Astrocyte of the hippocampus (primary cell): ENCODE measurements at regions not wholly inside any gene's neighbourhood (a gene's known extent, or its start where the extent isn't known, plus 50 kb on each side); places are given as distances from the start of the nearest gene placed in this dataset.

Experiments
- DNase-seq: peaks from one replicate; pipeline ENCODE4 v3.0.0; 2011; ENCODE audit warnings: low read depth, low spot score

DNA sequence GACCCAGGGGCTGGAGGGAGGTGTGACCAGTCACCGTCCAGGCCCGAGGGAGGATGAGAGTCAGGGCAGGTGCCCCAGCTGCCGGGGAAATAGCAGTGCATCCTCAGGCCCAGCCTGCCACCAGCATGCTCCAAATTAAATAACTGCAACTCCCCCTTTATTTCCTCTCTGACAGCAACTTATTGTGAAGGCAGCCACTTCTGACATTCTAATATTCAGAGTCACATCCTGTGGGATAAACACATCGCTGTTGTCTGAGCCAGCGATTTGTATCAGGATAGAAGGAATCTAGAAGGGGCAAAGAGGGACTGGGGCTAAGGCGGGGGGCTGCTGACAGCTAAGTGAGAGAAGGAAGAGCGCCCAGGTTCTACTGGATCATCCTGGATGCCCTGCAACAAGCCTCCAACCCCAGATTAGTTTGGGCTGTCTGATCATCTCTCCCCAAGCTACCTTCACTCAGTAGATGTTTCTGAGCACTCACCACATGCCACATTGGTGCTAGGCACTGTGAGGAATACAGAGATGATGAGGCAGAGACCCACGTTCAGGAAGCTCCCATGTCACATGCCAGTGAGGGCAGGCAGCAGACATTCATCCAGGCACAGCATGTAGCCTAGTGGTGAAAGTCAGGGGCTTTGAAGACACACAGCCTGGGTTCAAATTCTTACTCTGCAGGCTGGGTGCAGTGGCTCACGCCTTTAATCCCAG is 214.1 kb downstream of the BUD13 start:
- peak; percentile 32 for DNase-seq

- DNase-seq, result no peak
Observed at GRCh38 chr11:116557282-116557681, 215.5 kb downstream of the BUD13 start.

- no peak for DNase-seq
Observed at GRCh38 chr11:116556483-116556882, 216.3 kb downstream of the BUD13 start.

GRCh38 chr11:116553482-116553881 is 219.3 kb downstream of the BUD13 start:
- no peak for DNase-seq

DNA sequence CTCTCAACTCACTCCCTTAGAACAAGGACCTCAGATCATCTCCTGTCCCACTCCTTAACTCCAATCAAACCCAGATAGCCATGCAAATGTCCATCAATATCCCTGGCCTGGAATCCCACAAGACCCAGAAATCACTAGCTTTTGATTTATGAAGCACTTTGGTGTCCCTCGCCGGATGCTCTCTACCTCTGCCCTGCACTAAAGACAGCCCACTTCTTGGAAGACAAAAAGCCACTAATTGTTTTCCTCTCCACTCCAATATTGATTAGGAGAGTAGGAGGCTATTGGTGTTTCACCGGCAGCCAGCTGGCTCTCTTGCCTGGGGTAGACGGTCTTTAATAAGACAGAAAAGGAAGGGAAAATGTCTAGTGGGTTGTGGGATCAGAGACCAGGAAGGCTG is 221.2 kb downstream of the BUD13 start:
- DNase-seq, result no peak

DNA sequence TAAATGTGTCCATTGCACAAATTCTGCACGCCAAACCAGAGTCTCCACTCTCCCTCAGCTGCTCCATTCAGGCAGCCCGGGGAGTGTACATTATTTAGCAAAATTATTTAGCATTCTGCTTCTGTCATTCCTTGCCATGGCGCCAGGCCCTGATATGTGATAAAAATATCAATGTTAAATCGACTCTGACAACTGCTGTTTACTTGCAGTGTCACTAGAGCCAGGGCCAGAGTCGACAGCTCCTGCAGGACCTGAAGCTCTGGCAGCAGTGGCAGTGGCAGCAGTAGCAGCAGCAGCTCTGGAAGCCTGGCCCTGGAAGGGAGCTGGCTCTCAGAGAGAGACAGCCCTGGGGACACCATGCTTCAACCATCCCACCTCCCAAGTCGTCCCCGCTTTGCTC is 224.5 kb downstream of the BUD13 start:
- no peak for DNase-seq

GRCh38 chr11:116547571-116547970 is 225.2 kb downstream of the BUD13 start:
- no peak for DNase-seq

- no peak for DNase-seq
Observed at GRCh38 chr11:116545912-116546311, 226.9 kb downstream of the BUD13 start.

DNA sequence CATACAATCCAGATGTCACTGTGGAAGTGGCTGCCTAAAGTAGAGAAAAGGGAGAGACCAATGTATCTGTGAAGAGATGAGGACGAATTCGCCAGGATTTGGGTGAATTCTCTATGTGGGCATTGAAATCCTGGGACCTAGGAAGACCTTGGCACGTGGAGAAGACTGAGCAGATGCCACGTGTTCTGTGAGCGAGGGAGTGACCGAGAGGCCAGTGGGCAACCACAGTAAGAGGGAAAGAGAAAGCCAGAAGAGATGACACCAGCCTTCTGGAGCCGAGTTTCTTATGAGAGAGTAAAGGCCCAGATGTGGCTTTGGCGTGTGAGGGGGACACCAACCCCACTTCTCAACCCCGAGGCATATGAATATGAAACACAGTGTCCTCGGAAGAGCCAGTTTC is 228.1 kb downstream of the BUD13 start:
- no peak for DNase-seq

DNA sequence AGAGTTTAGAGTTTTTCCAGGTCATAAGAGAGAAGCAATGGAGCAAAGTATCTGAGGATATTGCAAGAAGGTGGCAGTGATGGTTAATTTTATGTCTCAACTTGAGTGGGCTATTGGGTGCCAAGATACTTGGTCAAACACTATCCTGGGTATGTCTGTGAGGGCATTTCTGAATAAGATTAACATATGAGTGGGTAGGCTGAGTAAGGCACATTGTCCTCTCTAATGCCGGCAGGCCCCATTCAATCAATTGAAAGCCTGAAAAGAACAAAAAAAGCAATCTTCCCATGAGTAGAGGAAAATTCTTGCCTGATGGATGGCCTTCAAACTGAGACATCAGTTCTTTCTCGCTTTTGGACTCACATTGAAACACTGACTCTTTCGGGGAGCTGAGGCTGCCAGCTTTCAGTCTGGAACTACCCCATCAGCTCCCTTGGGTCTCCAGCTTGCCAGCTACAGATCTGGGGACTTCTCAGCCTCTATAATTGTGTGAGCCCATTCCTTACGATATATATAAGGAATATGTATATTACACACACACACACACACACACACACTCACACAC is 228.8 kb downstream of the BUD13 start:
- no peak for DNase-seq

GRCh38 chr11:116543099-116543498 is 229.7 kb downstream of the BUD13 start:
- no peak for DNase-seq

DNA sequence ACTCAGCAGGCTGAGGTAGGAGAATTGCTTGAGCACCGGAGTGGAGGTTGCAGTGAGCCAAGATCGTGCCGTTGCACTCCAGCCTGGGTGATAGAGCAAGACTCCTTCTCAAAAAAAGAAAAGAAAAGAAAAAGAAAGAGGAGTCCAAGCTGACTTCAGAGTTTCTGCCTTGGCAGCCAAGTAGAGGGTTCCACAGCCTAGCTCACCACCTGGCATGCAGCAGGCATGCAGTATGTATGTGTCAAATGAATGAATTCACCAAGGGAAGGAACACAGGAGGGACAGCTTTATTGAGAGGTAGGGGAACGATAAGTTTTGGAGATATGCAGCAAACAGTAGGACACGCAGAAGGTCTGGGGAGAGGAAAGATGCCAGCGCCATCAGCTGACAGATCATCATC is 230.4 kb downstream of the BUD13 start:
- DNase-seq, result no peak

DNA sequence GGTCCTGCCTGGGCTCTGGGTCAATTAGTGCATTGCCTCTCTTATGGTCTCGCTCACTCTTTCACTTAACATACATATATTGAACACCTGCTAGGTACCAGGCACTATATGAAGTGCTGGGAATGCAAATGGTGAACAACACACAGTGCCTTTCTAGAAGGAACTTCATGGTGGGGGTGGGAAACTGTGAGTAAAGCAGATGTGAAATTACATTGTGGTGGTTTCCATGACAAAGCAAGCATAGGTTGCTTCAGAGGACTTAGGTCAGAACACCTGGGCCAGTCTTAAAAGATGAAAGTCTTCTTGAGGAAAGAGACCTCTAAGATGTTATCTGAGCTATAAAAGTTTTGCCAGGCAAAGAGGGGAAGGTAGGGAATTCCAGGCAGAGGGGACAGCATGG is 231.3 kb downstream of the BUD13 start:
- no peak for DNase-seq

GRCh38 chr11:116540645-116541304 is 232.0 kb downstream of the BUD13 start:
- no peak for DNase-seq

DNA sequence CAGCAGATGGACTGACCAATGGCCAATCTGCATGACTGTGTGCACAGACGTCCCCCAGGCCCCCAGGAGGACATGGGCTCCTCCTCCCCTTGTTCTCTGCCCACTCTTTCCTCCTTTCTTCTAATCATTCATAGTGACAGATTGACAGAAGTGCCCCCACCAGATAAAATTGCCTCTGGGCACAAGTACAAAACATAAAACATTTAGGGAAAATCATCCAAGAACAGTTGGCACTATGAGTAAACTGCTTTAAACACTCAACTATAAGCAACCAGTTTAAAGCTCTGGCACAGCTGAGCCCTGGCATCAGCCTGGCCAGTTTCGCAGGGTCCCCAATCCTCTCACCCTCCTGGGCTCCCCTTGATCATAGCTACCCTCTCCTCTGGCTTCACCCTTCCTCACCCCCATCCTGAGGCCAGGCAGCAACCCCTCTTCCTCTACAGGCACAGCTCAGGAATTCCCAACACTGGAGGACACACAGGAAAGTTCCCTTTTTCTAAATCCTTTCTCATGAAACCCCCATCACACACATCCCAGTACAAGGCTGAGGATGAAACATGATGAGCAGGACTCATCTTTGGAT is 232.9 kb downstream of the BUD13 start:
- no peak for DNase-seq

- DNase-seq, result no peak
Observed at GRCh38 chr11:116539211-116539610, 233.6 kb downstream of the BUD13 start.

- DNase-seq, result no peak
Observed at GRCh38 chr11:116538677-116539076, 234.1 kb downstream of the BUD13 start.

DNA sequence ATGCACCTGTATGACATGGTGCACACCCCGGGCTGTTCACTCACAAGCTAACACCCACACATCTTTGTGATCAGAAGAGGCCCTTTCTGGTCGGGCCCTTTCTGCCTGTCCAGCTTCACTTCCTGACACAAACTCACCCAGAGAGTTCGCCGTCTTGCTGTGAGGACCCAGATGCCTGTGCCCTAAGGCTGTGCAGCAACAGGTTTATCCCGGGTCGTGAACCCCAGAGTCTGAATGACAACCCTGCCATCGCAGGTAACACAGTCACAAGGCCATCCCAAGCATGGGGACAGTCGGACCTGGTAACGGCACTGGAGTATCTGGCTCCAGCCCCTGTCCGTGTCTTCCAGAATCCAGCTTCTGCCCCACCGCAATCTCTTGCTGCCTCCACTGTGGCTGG is 235.1 kb downstream of the BUD13 start:
- no peak for DNase-seq

DNA sequence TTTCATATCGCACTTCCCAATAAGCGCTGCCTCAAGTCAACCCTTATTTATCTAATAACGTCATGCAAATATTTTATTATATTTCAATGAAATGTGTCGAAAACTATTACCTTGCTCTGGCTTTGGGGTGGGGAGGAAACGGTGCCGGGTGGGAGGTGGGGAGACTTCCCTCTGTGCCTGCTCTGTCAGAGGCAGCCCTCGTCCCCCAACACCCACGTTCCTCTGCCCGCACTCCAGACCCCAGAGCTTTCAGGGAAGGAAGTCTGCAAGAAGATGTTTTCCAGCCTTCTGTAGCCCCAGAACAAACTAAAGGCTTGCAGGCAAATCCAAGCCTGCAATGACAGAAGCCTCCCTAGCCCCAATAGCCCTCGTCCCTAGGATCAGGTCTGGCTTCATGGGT is 235.7 kb downstream of the BUD13 start:
- no peak for DNase-seq

DNA sequence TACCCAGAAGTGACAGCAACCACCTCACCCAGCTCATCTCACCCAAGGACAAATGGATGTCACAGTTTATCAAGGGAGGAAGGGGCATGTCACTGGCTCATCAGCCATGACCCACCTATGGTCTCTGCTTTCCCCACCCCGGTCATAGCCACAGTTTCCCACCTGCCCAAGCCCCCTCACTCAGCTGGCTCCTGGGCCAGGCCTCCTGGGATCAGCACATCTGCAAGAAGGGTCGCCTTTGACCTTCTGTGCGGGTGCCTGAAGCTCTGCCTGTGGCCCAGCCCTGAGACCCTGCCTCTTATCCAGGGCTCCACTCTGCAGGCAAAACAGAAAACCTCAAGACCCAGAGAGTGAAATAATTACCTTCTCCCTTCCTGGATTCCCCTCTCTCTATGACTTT is 236.4 kb downstream of the BUD13 start:
- no peak for DNase-seq

DNA sequence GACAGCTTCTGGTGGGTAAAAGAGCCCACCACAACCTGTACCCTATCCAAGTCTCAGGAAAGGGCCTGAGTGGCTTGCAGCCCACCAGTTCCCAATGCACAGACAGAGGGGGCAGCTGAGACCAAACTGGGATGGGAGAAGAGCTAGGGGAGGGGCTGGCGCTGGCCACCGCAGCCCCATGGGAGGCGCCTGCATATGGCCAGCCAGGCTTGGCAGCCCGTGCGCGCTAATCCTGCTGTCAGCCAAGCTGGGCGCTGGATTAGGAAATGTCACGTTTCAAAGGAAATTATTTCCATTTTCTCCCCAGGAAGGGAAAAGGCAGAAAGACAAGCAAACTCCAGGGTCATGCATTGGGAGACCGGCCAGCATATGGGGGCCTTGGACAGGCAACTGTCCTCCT is 236.8 kb downstream of the BUD13 start:
- DNase-seq, result no peak

GRCh38 chr11:116535120-116535519 is 237.7 kb downstream of the BUD13 start:
- DNase-seq, result no peak
